ENCODE measurements at regions not wholly inside any gene's neighbourhood (a gene's known extent, or its start where the extent isn't known, plus 50 kb on each side); places are given as distances from the start of the nearest gene placed in this dataset.

DNA sequence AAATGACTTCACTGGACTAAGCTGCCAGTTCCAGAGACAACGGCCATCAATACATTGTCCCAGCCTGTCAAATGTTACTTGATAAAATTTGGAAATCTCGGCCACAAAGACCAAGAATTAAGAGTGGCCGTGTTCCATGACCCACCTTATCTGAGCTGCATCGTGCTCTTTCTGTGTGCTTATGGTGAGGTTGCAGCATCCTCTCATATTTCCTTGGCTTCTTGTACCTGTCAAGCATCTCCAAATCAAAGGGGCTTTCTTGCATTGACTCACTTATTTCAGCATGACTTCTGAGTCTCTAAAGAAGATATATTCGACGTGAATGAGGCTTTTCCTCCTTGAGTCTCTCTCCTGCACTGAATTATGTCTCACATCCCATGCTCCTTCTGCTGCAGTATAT, 421.7 kb downstream of the MCTP2 start:
- no peak for DNase-seq
- TF ChIP-seq, protein P1, sequence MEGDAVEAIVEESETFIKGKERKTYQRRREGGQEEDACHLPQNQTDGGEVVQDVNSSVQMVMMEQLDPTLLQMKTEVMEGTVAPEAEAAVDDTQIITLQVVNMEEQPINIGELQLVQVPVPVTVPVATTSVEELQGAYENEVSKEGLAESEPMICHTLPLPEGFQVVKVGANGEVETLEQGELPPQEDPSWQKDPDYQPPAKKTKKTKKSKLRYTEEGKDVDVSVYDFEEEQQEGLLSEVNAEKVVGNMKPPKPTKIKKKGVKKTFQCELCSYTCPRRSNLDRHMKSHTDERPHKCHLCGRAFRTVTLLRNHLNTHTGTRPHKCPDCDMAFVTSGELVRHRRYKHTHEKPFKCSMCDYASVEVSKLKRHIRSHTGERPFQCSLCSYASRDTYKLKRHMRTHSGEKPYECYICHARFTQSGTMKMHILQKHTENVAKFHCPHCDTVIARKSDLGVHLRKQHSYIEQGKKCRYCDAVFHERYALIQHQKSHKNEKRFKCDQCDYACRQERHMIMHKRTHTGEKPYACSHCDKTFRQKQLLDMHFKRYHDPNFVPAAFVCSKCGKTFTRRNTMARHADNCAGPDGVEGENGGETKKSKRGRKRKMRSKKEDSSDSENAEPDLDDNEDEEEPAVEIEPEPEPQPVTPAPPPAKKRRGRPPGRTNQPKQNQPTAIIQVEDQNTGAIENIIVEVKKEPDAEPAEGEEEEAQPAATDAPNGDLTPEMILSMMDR (IDR thresholded peaks at IDR 0.05), result no peak
- Histone ChIP-seq H3K36me3 (no peaks in the 10 kb centered on the region), H3K4me3 (no peak overlapping the region), H3K27ac (no peak overlapping the region), H3K4me1 (no peaks in the 10 kb centered on the region), H3K27me3 (peaks cover 6% of the 10 kb centered on the region), H3K9me3 (no peaks in the 10 kb centered on the region)
- intact Hi-C loops (cut with DNase I), result no loop called here
- ATAC-seq, result no peak

DNA sequence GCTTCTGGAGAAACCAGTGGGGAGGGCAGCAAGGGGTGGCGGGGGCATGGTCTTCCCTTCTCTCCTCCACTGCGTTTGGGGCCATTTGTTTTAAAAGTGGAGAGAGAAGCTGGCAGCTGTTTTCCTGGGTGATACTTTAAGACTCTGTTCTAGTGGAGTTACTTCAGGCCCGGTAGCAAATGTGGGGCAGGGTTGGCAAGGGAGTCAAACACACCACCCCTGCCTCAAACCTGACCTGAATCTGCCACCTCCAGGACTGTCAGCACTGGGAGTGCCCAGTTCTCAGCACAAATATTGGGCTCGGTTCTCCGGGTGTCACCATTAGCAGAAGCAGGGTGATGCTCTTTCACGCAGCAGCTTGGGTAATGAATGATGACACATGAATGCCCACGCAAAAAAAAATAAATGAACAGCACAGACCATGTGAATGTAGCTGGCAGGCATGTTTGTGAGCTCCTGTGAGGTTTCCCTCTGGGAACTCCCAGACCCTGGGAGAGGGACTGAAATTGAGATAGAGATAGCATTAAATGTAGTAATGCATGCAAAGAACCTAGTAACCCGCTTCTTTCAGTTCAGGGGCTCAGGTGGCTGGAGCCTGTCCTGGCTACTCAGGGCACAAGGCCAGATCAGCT, 424.0 kb downstream of the MCTP2 start:
- Histone ChIP-seq H3K27ac (no peak overlapping the region), H3K36me3 (no peaks in the 10 kb centered on the region), H3K4me1 (no peaks in the 10 kb centered on the region), H3K9me3 (no peaks in the 10 kb centered on the region), H3K4me3 (no peak overlapping the region), H3K27me3 (peaks cover 6% of the 10 kb centered on the region)
- ATAC-seq, result no peak
- TF ChIP-seq, protein P1 (IDR thresholded peaks at IDR 0.05), result no peak
- no peak for DNase-seq
- intact Hi-C loops (cut with DNase I), result no loop called here

DNA sequence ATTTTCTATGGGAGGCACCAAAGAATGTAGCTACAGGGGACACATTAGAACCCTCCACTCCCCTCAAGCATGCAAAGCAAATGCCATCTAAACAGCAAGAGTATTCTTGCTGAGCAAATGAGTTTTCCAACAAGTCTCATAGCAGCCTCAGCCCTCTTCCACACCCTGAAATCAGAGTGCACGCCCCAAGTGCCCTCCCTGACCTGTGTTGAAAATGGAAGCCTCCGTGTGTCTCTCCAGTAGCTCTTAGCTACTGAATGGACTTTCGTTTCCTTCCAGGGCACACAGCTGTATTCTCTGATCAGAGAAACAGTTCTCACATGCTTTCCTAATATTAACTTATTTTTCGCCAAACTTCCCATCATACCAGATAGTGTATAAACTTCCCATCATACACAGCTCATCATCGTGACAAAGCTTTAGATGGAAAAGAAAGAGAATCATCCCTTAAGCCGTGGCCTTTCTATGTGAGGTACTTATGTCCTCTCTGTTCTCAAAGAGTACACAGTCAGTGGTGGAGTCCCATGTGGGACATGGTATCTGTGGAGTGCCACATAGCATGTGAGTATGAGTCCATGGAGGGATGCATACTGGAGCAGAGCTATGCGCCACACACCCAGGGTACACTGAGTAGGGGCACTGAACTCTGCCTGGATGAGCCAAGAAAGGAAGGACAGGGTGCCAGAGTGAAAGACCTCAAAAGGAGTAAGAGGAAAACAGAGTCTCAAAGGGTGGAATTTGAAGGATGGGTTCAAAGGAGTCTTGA, 434.5 kb downstream of the MCTP2 start:
- H3K4me3 ChIP-seq, result no peak overlapping the region
- ATAC-seq (no peak), DNase-seq (no peak)
- H3K36me3 ChIP-seq, result no peaks in the 10 kb centered on the region
- no peaks in the 10 kb centered on the region for H3K27me3 ChIP-seq
- H3K4me1 ChIP-seq, result no peaks in the 10 kb centered on the region
- no peaks in the 10 kb centered on the region for H3K9me3 ChIP-seq
- intact Hi-C loops (cut with DNase I), result loop anchor here (10.0 kb wide), 1 partner anchor 359 kb away; no protein-coding TSS in a partner anchor
- no peak overlapping the region for H3K27ac ChIP-seq
- TF ChIP-seq, protein P1 (IDR thresholded peaks at IDR 0.05), result no peak

DNA sequence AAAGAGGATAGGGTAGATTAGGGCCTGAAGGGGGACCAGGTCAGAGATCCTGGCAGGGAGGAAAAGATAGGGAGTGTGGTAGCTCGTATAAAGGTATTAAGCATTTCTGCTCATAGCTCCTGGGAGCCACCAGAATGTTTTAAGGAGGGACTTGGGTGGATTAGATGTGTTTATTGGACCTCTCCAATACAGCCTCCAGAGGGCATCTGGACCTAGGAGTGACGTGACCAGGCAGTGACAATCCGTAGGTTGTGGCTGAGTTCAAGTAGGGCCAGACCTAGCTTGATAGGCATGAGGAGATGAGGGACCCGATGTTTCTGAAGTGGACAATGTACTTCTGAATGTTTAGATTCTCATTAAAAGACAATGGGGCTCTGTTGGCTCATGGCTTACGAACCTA, 435.2 kb downstream of the MCTP2 start:
- Histone ChIP-seq H3K36me3 (no peaks in the 10 kb centered on the region), H3K4me3 (no peak overlapping the region), H3K27me3 (no peaks in the 10 kb centered on the region), H3K9me3 (no peaks in the 10 kb centered on the region), H3K4me1 (no peaks in the 10 kb centered on the region), H3K27ac (no peak overlapping the region)
- intact Hi-C loops (cut with DNase I), result loop anchor here (10.0 kb wide), 1 partner anchor 358 kb away; no protein-coding TSS in a partner anchor
- DNase-seq (no peak), ATAC-seq (no peak)
- TF ChIP-seq, protein P1 (IDR thresholded peaks at IDR 0.05), result no peak

DNA sequence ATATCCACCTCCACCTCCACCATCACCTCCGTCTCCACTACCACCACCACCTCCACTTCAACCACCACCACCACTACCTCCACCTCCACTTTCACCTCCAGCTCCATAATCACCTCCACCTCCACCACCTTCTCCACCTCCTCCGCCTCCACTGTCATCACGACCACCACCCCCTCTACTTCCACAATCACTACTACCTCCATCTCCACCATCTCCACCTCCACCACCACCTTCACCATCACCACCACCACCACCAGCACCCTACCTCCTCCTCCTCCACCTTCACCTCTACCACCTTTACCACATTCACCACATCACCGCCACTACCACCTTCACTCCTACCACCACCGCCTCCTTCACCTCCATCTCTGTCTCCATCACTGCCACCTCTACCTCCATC, 435.7 kb downstream of the MCTP2 start:
- DNase-seq (no peak), ATAC-seq (no peak)
- no peaks in the 10 kb centered on the region for H3K4me1 ChIP-seq
- TF ChIP-seq, protein P1 (IDR thresholded peaks at IDR 0.05), result no peak
- H3K36me3 ChIP-seq, result no peaks in the 10 kb centered on the region
- no peaks in the 10 kb centered on the region for H3K27me3 ChIP-seq
- H3K9me3 ChIP-seq, result no peaks in the 10 kb centered on the region
- intact Hi-C loops (cut with DNase I), result loop anchor here (10.0 kb wide), 1 partner anchor 358 kb away; no protein-coding TSS in a partner anchor
- H3K27ac ChIP-seq, result no peak overlapping the region
- no peak overlapping the region for H3K4me3 ChIP-seq
